Spleen (tissue), 11 donors: ENCODE measurements at regions not wholly inside any gene's neighbourhood (a gene's known extent, or its start where the extent isn't known, plus 50 kb on each side); places are given as distances from the start of the nearest gene placed in this dataset.

Experiments
- DNase-seq: peaks from one replicate; pipeline ENCODE4 v3.0.0-alpha.2; 2020
- H3K27ac ChIP-seq, 8 donors: fragments of 200-600 bp; sonication (generic) in 7 of 8; 1 replicate in 4 of 8; 2 replicates in 4 of 8; pipeline versions ENCODE4 v1.5.0 to v1.8.0; 2016 to 2021; ENCODE audit warnings: inconsistent platforms in 4 of 8, mild to moderate bottlenecking in 4 of 8, moderate library complexity in 1 of 8
- H3K27me3 ChIP-seq, 7 donors: fragments of 200-600 bp; sonication (generic) in 6 of 7; replicated peaks in 1 of 7; 1 replicate in 4 of 7; 2 replicates in 3 of 7; pipeline versions ENCODE4 v1.5.0 to v1.8.0; 2016 to 2021; ENCODE audit warnings: inconsistent platforms in 3 of 7, mild to moderate bottlenecking in 1 of 7
- H3K36me3 ChIP-seq, 6 donors: fragments of 200-600 bp; sonication (generic) in 5 of 6; 1 replicate in 4 of 6; 2 replicates in 2 of 6; pipeline versions ENCODE4 v1.5.0 to v1.8.0; 2016 to 2021; ENCODE audit warnings: inconsistent platforms in 2 of 6
- H3K4me1 ChIP-seq, 6 donors: fragments of 200-600 bp; sonication (generic) in 5 of 6; 1 replicate in 3 of 6; 2 replicates in 3 of 6; pipeline versions ENCODE4 v1.5.0 to v1.8.0; 2016 to 2021; ENCODE audit warnings: inconsistent platforms in 3 of 6
- H3K4me3 ChIP-seq, 8 donors: fragments of 200-600 bp; sonication (generic) in 7 of 8; 1 replicate in 4 of 8; 2 replicates in 4 of 8; pipeline versions ENCODE4 v1.5.0 to v1.8.0; 2016 to 2021; ENCODE audit warnings: inconsistent platforms in 4 of 8, mild to moderate bottlenecking in 4 of 8, moderate library complexity in 2 of 8
- H3K9me3 ChIP-seq, 8 donors: fragments of 200-600 bp; sonication (generic) in 7 of 8; 1 replicate in 4 of 8; 2 replicates in 4 of 8; pipeline versions ENCODE4 v1.5.0 to v1.8.0; 2016 to 2021; ENCODE audit warnings: inconsistent platforms in 4 of 8
- CTCF ChIP-seq, 11 experiments: fragments of 200-600 bp in 7 of 11; fragments of 450-650 bp in 4 of 11; sonication (generic) in 4 of 11; IDR thresholded peaks in 8 of 11; conservative IDR thresholded peaks in 3 of 11; 1 replicate in 7 of 11; 2 replicates in 4 of 11; pipeline versions ENCODE4 v1.4.0 to v1.8.0; 2016 to 2021; ENCODE audit warnings: antibody characterized with exemption in 11 of 11, inconsistent platforms in 4 of 11, mild to moderate bottlenecking in 1 of 11
- POLR2A ChIP-seq, 3 donors: fragments of 450-650 bp; IDR thresholded peaks; one replicate each; pipeline ENCODE4 v1.5.1; 2017; ENCODE audit warnings: antibody characterized with exemption in 3 of 3, mild to moderate bottlenecking in 1 of 3
- POLR2AphosphoS5 ChIP-seq, 3 donors: sonication (generic); formaldehyde crosslinking; IDR thresholded peaks; one replicate each; pipeline ENCODE4 v1.5.1; 2017; ENCODE audit warnings: antibody characterized with exemption in 3 of 3
- WGBS, 5 donors: extraction: QIAGEN DNeasy Blood & Tissue Kit in 3 of 5; methylation state at CpG; one replicate each; pipeline versions ENCODE4 v1.1.5 to v1.1.7; 2013 to 2018; 5-methylcytosine and 5-hydroxymethylcytosine counted together
- intact Hi-C: fragments of 100-400 bp; cut with DNase I; formaldehyde crosslinking; loops from one replicate; pipeline ENCODE4 v1.15.0; 2023; ENCODE audit warnings: low total_unique reads
- donor health status: healthy with polysubstance abuse.
- donor health status: DM: no; HTN: no; CAD: no; lungs with moderate emphysema.
- donor health status: DM: no; HTN: no; CAD: no.
- donor health status: Bipolar disorder and iron deficiency.
- donor health status: healthy.
- donor health status: DM: no; HTN: no; CAD: no.
- donor health status: DM: yes; HTN: yes; CAD: no.

GRCh38 chr6:92364948-92365541 is 1054.3 kb downstream of the EPHA7 start:
- TF ChIP-seq POLR2A (IDR thresholded peaks at IDR 0.05) (no peak), CTCF (IDR thresholded peaks at IDR 0.05 in 8 of 11, conservative IDR thresholded peaks at IDR 0.05 in 3 of 11) (no peak), POLR2AphosphoS5 (IDR thresholded peaks at IDR 0.05) (no peak)
- no peak overlapping the region for H3K27ac ChIP-seq
- WGBS, 5 donors, result 42 to 89% (median 52%) methylated on average over 2 of the region's 2 CpGs
- intact Hi-C loops, result no loop called here
- H3K4me1 ChIP-seq, result no peaks in the 10 kb centered on the region
- DNase-seq, result no peak
- H3K27me3 ChIP-seq, result no peaks in the 10 kb centered on the region
- no peaks in the 10 kb centered on the region for H3K36me3 ChIP-seq
- H3K4me3 ChIP-seq, result no peak overlapping the region
- H3K9me3 ChIP-seq, result peaks cover 0 to 5% (median 0%) of the 10 kb centered on the region in 8 donors

GRCh38 chr6:92363111-92363510 is 1056.2 kb downstream of the EPHA7 start:
- WGBS, 5 donors, result 55 to 75% (median 65%) methylated on average over 3 of the region's 3 CpGs
- H3K36me3 ChIP-seq, result no peaks in the 10 kb centered on the region
- DNase-seq, result no peak
- TF ChIP-seq POLR2A (IDR thresholded peaks at IDR 0.05), result no peak
- no peak for TF ChIP-seq CTCF (IDR thresholded peaks at IDR 0.05 in 8 of 11, conservative IDR thresholded peaks at IDR 0.05 in 3 of 11)
- no peaks in the 10 kb centered on the region for H3K9me3 ChIP-seq
- no peaks in the 10 kb centered on the region for H3K4me1 ChIP-seq
- no peaks in the 10 kb centered on the region for H3K27me3 ChIP-seq
- intact Hi-C loops, result no loop called here
- no peak overlapping the region for H3K4me3 ChIP-seq
- no peak overlapping the region for H3K27ac ChIP-seq

- 76 to 87% (median 83%) methylated on average over 5 of the region's 5 CpGs for WGBS, 5 donors
- H3K27ac ChIP-seq, result no peak overlapping the region
These were observed 1057.0 kb downstream of the EPHA7 start for GRCh38 chr6:92362404-92362803.

GRCh38 chr6:92361990-92362389 is 1057.4 kb downstream of the EPHA7 start:
- Histone ChIP-seq H3K4me1 (no peaks in the 10 kb centered on the region), H3K9me3 (no peaks in the 10 kb centered on the region), H3K27me3 (no peaks in the 10 kb centered on the region), H3K36me3 (no peaks in the 10 kb centered on the region), H3K27ac (no peak overlapping the region), H3K4me3 (no peak overlapping the region)
- TF ChIP-seq CTCF (IDR thresholded peaks at IDR 0.05 in 8 of 11, conservative IDR thresholded peaks at IDR 0.05 in 3 of 11) (no peak), POLR2A (IDR thresholded peaks at IDR 0.05) (no peak), POLR2AphosphoS5 (IDR thresholded peaks at IDR 0.05) (no peak)
- peak; percentile 45 for DNase-seq
- WGBS, 5 donors, result 80 to 96% (median 90%) methylated on average over 9 of the region's 9 CpGs
- intact Hi-C loops, result no loop called here

More at GRCh38 chr6:92362404-92362803, 1057.0 kb downstream of the EPHA7 start:
- no peak overlapping the region for H3K4me3 ChIP-seq
- no peaks in the 10 kb centered on the region for H3K36me3 ChIP-seq
- no peak for DNase-seq
- no peaks in the 10 kb centered on the region for H3K9me3 ChIP-seq
- no peaks in the 10 kb centered on the region for H3K27me3 ChIP-seq
- TF ChIP-seq CTCF (IDR thresholded peaks at IDR 0.05 in 8 of 11, conservative IDR thresholded peaks at IDR 0.05 in 3 of 11) (no peak), POLR2A (IDR thresholded peaks at IDR 0.05) (no peak), POLR2AphosphoS5 (IDR thresholded peaks at IDR 0.05) (no peak)
- intact Hi-C loops, result no loop called here
- H3K4me1 ChIP-seq, result no peaks in the 10 kb centered on the region
